Loucy (cell line): ENCODE measurements at regions not wholly inside any gene's neighbourhood (a gene's known extent, or its start where the extent isn't known, plus 50 kb on each side); places are given as distances from the start of the nearest gene placed in this dataset.

ENCODE experiments used
- H2AFZ ChIP-seq: fragments of 200-600 bp; sonication (generic); 2 replicates; pipeline ENCODE4 v1.6.0; 2016; ENCODE audit warnings: antibody characterized with exemption, mild to moderate bottlenecking, low read length, moderate library complexity
- H3F3A ChIP-seq: fragments of 200-600 bp; 2 replicates; pipeline ENCODE4 v1.6.0; 2016; ENCODE audit warnings: antibody characterized with exemption, low read depth, mild to moderate bottlenecking
- H3K27me3 ChIP-seq: fragments of 200-600 bp; sonication (generic); 2 replicates; pipeline ENCODE4 v1.6.1; 2014; ENCODE audit warnings: low read length, mild to moderate bottlenecking; ENCODE audit not compliant: insufficient read depth, poor library complexity, severe bottlenecking
- H3K36me3 ChIP-seq: fragments of 200-600 bp; sonication (generic); 2 replicates; pipeline ENCODE4 v1.6.1; 2016; ENCODE audit warnings: low read length; ENCODE audit not compliant: insufficient read depth
- H3K4me1 ChIP-seq: fragments of 200-600 bp; sonication (generic); 2 replicates; pipeline ENCODE4 v1.5.1; 2014; ENCODE audit warnings: low read length, mild to moderate bottlenecking; ENCODE audit not compliant: insufficient read depth, poor library complexity, severe bottlenecking
- H3K4me2 ChIP-seq: fragments of 200-600 bp; sonication (generic); 2 replicates; pipeline ENCODE4 v1.6.0; 2014; ENCODE audit warnings: antibody characterized with exemption, low read length, low read depth, mild to moderate bottlenecking; ENCODE audit not compliant: poor library complexity, severe bottlenecking
- H3K4me3 ChIP-seq: fragments of 200-600 bp; sonication (generic); 2 replicates; pipeline ENCODE4 v1.5.1; 2014; ENCODE audit warnings: low read length, mild to moderate bottlenecking, mixed read lengths; ENCODE audit not compliant: poor library complexity, severe bottlenecking
- H3K79me2 ChIP-seq: fragments of 200-600 bp; sonication (generic); 2 replicates; pipeline ENCODE4 v1.6.1; 2014; ENCODE audit warnings: low read length; ENCODE audit not compliant: insufficient read depth
- H3K9ac ChIP-seq: fragments of 200-600 bp; sonication (generic); 2 replicates; pipeline ENCODE4 v1.6.0; 2014; ENCODE audit warnings: mild to moderate bottlenecking, low read depth, low read length, moderate library complexity; ENCODE audit not compliant: poor library complexity, severe bottlenecking
- H3K9me2 ChIP-seq: fragments of 200-600 bp; sonication (generic); replicated peaks from 2 replicates; pipeline ENCODE4 v1.6.1; 2016; ENCODE audit warnings: low read depth, low read length, mixed read lengths
- H3K9me3 ChIP-seq: fragments of 200-600 bp; sonication (generic); 2 replicates; pipeline ENCODE4 v1.6.1; 2014; ENCODE audit warnings: mild to moderate bottlenecking, antibody characterized with exemption, low read length, low read depth; ENCODE audit not compliant: insufficient read depth
- H4K20me1 ChIP-seq: fragments of 200-600 bp; sonication (generic); 2 replicates; pipeline ENCODE4 v1.6.0; 2014; ENCODE audit warnings: antibody characterized with exemption, low read length, mild to moderate bottlenecking; ENCODE audit not compliant: insufficient read depth, poor library complexity, severe bottlenecking
- EZH2phosphoT487 ChIP-seq: fragments of 200-600 bp; IDR thresholded peaks from 2 replicates; pipeline ENCODE4 v1.6.1; 2018; ENCODE audit warnings: antibody characterized with exemption, mild to moderate bottlenecking, moderate library complexity, borderline replicate concordance
- TF ChIP-seq, protein P1 (sequence below): fragments of 200-600 bp; sonication (generic); conservative IDR thresholded peaks from 2 replicates; pipeline ENCODE4 v1.5.1; 2014; ENCODE audit warnings: mild to moderate bottlenecking, antibody characterized with exemption, low read length

DNA sequence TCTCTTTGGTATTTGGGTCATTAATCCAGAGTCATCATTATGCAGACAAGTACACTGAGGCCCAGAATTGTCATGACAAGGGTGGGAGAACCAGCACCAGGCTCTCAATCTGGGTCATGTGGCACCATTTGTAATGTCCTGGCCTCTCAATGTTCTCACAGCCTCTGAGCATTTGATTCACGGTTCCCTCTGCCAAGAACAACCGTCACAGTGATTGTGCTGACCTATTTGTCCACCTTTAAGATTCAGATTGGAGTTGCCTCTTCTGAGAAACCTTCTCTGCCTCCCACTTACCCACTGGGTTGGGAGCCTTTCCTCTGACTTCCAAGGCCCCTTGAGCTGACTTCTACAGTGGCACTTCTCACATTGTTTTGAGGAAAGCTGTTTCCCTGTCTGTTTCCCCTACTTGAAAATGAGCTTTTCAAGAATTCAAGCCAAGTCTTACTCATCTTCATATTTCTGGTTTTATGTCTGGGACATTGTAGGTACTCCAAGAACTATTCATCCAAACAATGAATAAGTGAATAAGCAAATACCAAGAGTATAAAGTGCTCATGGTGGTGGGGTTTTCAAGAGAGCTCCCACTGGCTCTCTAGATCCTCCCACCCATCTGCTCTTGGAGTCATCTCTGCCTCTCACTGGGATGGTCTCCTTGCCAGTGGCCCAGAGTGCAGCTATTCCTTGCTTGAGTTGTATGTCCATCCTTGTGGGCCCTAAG lies 126.4 kb upstream of the E2F8 start:
- Histone ChIP-seq H3K9ac (no peak overlapping the region), H3K9me3 (no peaks in the 10 kb centered on the region), H4K20me1 (no peaks in the 10 kb centered on the region), H3K79me2 (no peaks in the 10 kb centered on the region), H3K4me3 (no peak overlapping the region), H3K9me2 (no peaks in the 10 kb centered on the region), H3K4me1 (peaks cover 18% of the 10 kb centered on the region), H2AFZ (no peak overlapping the region), H3K36me3 (no peaks in the 10 kb centered on the region), H3K4me2 (no peak overlapping the region), H3K27me3 (no peaks in the 10 kb centered on the region), H3F3A (no peaks in the 10 kb centered on the region)
- TF ChIP-seq EZH2phosphoT487, result no peak
- TF ChIP-seq, protein P1, sequence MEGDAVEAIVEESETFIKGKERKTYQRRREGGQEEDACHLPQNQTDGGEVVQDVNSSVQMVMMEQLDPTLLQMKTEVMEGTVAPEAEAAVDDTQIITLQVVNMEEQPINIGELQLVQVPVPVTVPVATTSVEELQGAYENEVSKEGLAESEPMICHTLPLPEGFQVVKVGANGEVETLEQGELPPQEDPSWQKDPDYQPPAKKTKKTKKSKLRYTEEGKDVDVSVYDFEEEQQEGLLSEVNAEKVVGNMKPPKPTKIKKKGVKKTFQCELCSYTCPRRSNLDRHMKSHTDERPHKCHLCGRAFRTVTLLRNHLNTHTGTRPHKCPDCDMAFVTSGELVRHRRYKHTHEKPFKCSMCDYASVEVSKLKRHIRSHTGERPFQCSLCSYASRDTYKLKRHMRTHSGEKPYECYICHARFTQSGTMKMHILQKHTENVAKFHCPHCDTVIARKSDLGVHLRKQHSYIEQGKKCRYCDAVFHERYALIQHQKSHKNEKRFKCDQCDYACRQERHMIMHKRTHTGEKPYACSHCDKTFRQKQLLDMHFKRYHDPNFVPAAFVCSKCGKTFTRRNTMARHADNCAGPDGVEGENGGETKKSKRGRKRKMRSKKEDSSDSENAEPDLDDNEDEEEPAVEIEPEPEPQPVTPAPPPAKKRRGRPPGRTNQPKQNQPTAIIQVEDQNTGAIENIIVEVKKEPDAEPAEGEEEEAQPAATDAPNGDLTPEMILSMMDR, result no peak

DNA sequence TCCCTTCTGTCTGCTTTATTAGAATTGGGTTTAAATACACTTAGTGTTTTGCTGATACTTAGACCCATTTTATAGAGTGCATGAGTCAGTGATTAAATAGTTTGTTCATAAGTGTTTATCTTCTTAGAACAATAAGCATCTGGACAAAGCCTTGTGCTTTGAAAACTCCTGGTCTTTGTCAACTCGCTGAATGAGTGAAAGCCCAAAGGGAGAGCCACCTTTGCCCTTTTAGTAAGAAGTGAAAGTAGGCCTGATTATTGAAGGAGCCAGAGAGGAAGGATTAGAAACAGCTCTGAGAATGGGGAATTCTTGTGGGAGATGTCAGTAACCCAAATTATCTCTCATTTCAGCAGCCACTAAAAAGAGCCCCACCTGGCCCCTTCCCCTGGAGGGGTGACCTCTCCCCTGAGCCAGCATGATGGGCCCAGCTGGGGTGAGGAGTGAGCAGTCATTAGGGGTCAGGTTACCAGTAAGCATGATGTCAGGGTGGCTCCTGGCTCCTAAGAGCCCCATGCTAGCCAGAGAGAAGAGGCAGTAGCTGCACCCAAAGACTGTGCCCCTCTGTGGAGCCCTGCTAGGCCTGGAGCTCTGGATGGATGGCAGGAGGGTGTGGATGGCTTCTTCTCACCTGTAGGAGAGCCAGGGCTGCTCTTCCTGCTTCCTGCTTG lies 125.1 kb upstream of the E2F8 start:
- no peak for TF ChIP-seq EZH2phosphoT487
- TF ChIP-seq, protein P1, result no peak
- no peaks in the 10 kb centered on the region for H3F3A ChIP-seq
- no peak overlapping the region for H3K9ac ChIP-seq
- no peaks in the 10 kb centered on the region for H3K27me3 ChIP-seq
- H2AFZ ChIP-seq, result no peak overlapping the region
- peaks cover 18% of the 10 kb centered on the region for H3K4me1 ChIP-seq
- no peaks in the 10 kb centered on the region for H3K79me2 ChIP-seq
- H4K20me1 ChIP-seq, result no peaks in the 10 kb centered on the region
- no peak overlapping the region for H3K4me2 ChIP-seq
- H3K9me3 ChIP-seq, result no peaks in the 10 kb centered on the region
- H3K9me2 ChIP-seq, result no peaks in the 10 kb centered on the region
- no peak overlapping the region for H3K4me3 ChIP-seq
- H3K36me3 ChIP-seq, result no peaks in the 10 kb centered on the region

DNA sequence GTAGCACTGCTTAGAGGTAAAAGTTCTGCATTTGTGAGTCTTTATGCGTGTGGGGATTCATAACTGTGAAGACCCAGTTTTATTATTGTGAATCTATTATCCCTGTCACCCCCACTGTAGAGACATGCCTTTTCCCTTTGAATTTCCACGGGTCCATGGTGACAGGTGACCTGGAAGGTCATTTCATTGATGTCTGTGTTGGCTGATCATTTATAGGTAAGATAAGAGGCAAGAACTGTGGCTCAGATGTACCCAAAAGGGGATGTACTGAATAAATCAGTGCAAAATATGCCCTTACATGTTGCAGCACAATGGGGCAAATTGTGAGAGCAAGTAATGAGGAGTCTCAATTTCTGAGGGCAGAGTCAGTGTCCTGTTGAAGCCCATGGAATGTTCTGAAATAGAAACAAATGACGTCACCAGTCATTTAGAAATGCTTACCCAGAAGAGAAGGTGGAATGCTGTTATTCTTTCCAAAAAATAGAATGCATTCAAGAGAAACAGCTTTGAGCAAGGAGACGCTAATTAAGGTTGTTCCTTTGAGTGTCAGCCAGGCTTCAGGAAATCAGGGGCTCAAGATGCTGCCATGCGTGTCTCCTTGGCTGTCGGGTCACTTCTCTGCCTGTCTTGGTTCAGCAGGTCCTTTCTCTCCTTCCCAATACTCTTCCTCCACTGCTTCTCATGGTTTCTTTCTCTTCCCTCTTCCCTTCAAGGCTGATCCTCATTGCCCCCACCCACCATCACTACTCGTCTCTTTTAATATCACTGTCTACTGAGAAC lies 118.7 kb upstream of the E2F8 start:
- no peak for TF ChIP-seq EZH2phosphoT487
- TF ChIP-seq, protein P1, result no peak
- no peaks in the 10 kb centered on the region for H3K79me2 ChIP-seq
- no peak overlapping the region for H3K4me3 ChIP-seq
- H3K36me3 ChIP-seq, result no peaks in the 10 kb centered on the region
- H3K9me3 ChIP-seq, result no peaks in the 10 kb centered on the region
- no peaks in the 10 kb centered on the region for H3F3A ChIP-seq
- no peak overlapping the region for H3K9ac ChIP-seq
- H3K4me1 ChIP-seq, result no peaks in the 10 kb centered on the region
- H3K4me2 ChIP-seq, result no peak overlapping the region
- no peaks in the 10 kb centered on the region for H4K20me1 ChIP-seq
- H3K27me3 ChIP-seq, result no peaks in the 10 kb centered on the region
- H2AFZ ChIP-seq, result no peak overlapping the region
- H3K9me2 ChIP-seq, result no peaks in the 10 kb centered on the region
